B cell (primary cell): ENCODE measurements at regions not wholly inside any gene's neighbourhood (a gene's known extent, or its start where the extent isn't known, plus 50 kb on each side); places are given as distances from the start of the nearest gene placed in this dataset.
A peak's percentile ranks its signal among the peaks of the same experiment; 100 is the strongest.

Experiments
- ATAC-seq: fragments of 200-7000 bp; cut with Tn5 transposase; one replicate; pipeline ENCODE4 v1.10.0; 2021; ENCODE audit warnings: low read depth, mild to moderate bottlenecking, moderate number of reproducible peaks, moderate library complexity
- CTCF ChIA-PET: fragments of 350-600 bp; sonication (Branson Sonifier 250); formaldehyde crosslinking; loops from one replicate; lab custom pipeline; 2021; ENCODE audit warnings: antibody characterized with exemption, inconsistent platforms; lab: Charles Lee
- POLR2A ChIA-PET: fragments of 350-600 bp; sonication (Branson Sonifier 250); formaldehyde crosslinking; loops from one replicate; lab custom pipeline; 2021; ENCODE audit warnings: antibody characterized with exemption; lab: Charles Lee
- DNase-seq: peaks from one replicate; pipeline ENCODE4 v3.0.0; 2013
- H2AFZ ChIP-seq: 2 replicates; pipeline ENCODE4 v1.6.1; 2012; ENCODE audit warnings: mild to moderate bottlenecking, low read depth, low read length; ENCODE audit not compliant: insufficient read depth, poor library complexity, severe bottlenecking
- H3K27ac ChIP-seq, 2 donors: 1 replicate in 1 of 2; 2 replicates in 1 of 2; pipeline ENCODE4 v1.5.1; 2012 to 2013; ENCODE audit warnings: low read length in 2 of 2, mild to moderate bottlenecking in 2 of 2, moderate library complexity in 1 of 2
- H3K27me3 ChIP-seq, 4 experiments: fragments of 200-600 bp in 1 of 4; sonication (generic) in 1 of 4; replicated peaks in 1 of 4; 1 replicate in 2 of 4; 2 replicates in 2 of 4; pipeline versions ENCODE4 v1.6.1 to v1.7.0; 2013 to 2016; ENCODE audit warnings: low read length in 3 of 4, mild to moderate bottlenecking in 2 of 4, mixed read lengths in 1 of 4, moderate library complexity in 1 of 4; ENCODE audit not compliant: insufficient read depth in 4 of 4, control insufficient read depth in 3 of 4; ENCODE audit errors: control extremely low read depth in 1 of 4
- H3K36me3 ChIP-seq, 2 experiments: replicated peaks in 1 of 2; 1 replicate in 1 of 2; 2 replicates in 1 of 2; pipeline versions ENCODE4 v1.6.1 to v1.7.1; 2013; ENCODE audit warnings: low read length in 1 of 2; ENCODE audit not compliant: insufficient read depth in 2 of 2, control insufficient read depth in 1 of 2; ENCODE audit errors: control extremely low read depth in 1 of 2, extremely low read depth in 1 of 2
- H3K4me1 ChIP-seq, 2 donors: fragments of 200-600 bp in 1 of 2; sonication (generic) in 1 of 2; 1 replicate in 1 of 2; 2 replicates in 1 of 2; pipeline versions ENCODE4 v1.5.1 to v1.6.1; 2013 to 2017; ENCODE audit warnings: low read length in 2 of 2; ENCODE audit not compliant: control insufficient read depth in 2 of 2, insufficient read depth in 2 of 2
- H3K4me2 ChIP-seq: replicated peaks from 2 replicates; pipeline ENCODE3; 2012; ENCODE audit warnings: mild to moderate bottlenecking, low read depth, low read length; ENCODE audit not compliant: poor library complexity, severe bottlenecking
- H3K4me3 ChIP-seq, 5 experiments: fragments of 200-600 bp in 1 of 5; sonication (generic) in 1 of 5; 1 replicate in 3 of 5; 2 replicates in 2 of 5; pipeline versions ENCODE4 v1.5.1 to v1.7.0; 2011 to 2016; ENCODE audit warnings: low read length in 4 of 5, mild to moderate bottlenecking in 4 of 5, low read depth in 2 of 5, control low read depth in 1 of 5, moderate library complexity in 1 of 5; ENCODE audit not compliant: insufficient read depth in 1 of 5; ENCODE audit errors: control extremely low read depth in 1 of 5, extremely low read depth in 1 of 5
- H3K79me2 ChIP-seq: fragments of 200-600 bp; sonication (generic); one replicate; pipeline ENCODE4 v1.6.0; 2016; ENCODE audit warnings: low read length; ENCODE audit not compliant: control insufficient read depth, insufficient read depth
- H3K9ac ChIP-seq: fragments of 200-600 bp; sonication (generic); 2 replicates; pipeline ENCODE4 v1.6.1; 2017; ENCODE audit warnings: mild to moderate bottlenecking, low read length, moderate library complexity
- H3K9me3 ChIP-seq, 3 donors: one replicate each; pipeline versions ENCODE4 v1.6.1 to v1.7.1; 2013; ENCODE audit warnings: low read length in 2 of 3; ENCODE audit not compliant: control insufficient read depth in 2 of 3, insufficient read depth in 1 of 3; ENCODE audit errors: control extremely low read depth in 1 of 3
- H4K20me1 ChIP-seq: 2 replicates; pipeline ENCODE4 v1.6.0; 2012; ENCODE audit warnings: mild to moderate bottlenecking, low read length; ENCODE audit not compliant: insufficient read depth, control insufficient read depth, poor library complexity, severe bottlenecking
- H3K27ac Mint-ChIP-seq: one replicate; pipeline ENCODE4 v1.8.0; 2021; ENCODE audit warnings: mixed read lengths
- H3K27me3 Mint-ChIP-seq: one replicate; pipeline ENCODE4 v1.8.0; 2021; ENCODE audit warnings: mixed read lengths
- H3K4me1 Mint-ChIP-seq: one replicate; pipeline ENCODE4 v1.8.0; 2021; ENCODE audit warnings: mixed read lengths
- H3K4me3 Mint-ChIP-seq: one replicate; pipeline ENCODE4 v1.8.0; 2021; ENCODE audit warnings: mixed read lengths
- H3K9me3 Mint-ChIP-seq: one replicate; pipeline ENCODE4 v1.8.0; 2022; ENCODE audit warnings: mixed read lengths; ENCODE audit not compliant: insufficient read depth
- EZH2 ChIP-seq: IDR thresholded peaks from 2 replicates; pipeline ENCODE4 v1.6.1; 2012; ENCODE audit warnings: borderline replicate concordance, low read depth, mild to moderate bottlenecking, moderate library complexity, low read length; ENCODE audit not compliant: insufficient read depth, poor library complexity, severe bottlenecking
- WGBS: methylation state at CpG from one replicate; pipeline ENCODE4 v1.1.5; 2013; ENCODE audit warnings: missing lambda C conversion rate; ENCODE audit not compliant: insufficient coverage; 5-methylcytosine and 5-hydroxymethylcytosine counted together
- intact Hi-C: fragments of 100-400 bp; cut with micrococcal nuclease; formaldehyde crosslinking; loops from one replicate; pipeline ENCODE4 v1.10.0; 2022
- TF ChIP-seq, protein P1 (sequence below): fragments of 200-600 bp; IDR thresholded peaks from one replicate; pipeline ENCODE4 v1.8.0; 2022; ENCODE audit warnings: antibody characterized with exemption, mild to moderate bottlenecking

DNA sequence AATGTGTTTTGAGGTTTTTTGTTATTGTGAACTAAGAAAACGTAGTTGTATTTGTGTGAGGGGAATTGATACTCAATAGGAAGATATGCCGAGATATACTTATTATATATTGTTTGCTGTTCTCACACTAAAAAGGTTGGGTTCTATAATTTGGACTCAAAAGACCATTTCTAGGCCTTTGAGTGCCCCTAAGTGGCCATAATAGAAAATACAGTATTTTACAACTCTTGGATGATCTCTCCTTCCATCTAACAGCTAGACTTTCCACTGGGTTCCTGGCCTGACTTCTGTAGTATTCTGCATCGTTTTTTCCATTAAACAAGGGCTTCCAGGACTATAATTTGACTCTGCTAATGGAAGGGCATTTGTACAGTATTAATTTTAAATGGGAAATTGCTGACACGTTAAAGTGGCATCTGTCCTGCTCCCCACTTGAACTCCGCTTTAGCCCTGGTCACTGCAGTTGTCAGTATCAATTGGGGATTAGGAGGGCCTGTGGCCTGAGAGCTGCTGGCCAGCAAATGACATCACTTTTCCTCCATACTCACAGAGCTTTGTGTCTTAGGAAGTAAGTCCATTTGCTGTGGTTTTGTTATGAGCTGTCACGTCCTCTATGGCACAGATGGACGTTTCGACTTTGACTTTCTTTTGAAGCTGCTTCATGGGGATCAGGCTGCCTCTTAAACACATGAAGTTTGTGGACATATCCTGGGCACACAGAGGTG is 176.9 kb downstream of the SLIT2 start:
- no peak overlapping the region for H3K4me2 ChIP-seq
- WGBS = 60% methylated on average over 1 of the region's 8 CpGs
- ChIA-PET POLR2A (no interaction called here), CTCF (no interaction called here)
- H3K27me3 ChIP-seq = no peaks in the 10 kb centered on the region
- ATAC-seq (no peak), DNase-seq (no peak)
- Mint-ChIP-seq H3K27me3 (peaks cover 14% of the 10 kb centered on the region), H3K9me3 (no peaks in the 10 kb centered on the region), H3K4me1 (no peaks in the 10 kb centered on the region), H3K4me3 (no peak overlapping the region), H3K27ac (no peak overlapping the region)
- no peak overlapping the region for H3K9ac ChIP-seq
- no peak overlapping the region for H3K27ac ChIP-seq
- intact Hi-C loops = loop anchor here (10.0 kb wide), 1 partner anchor 1744 kb away; no protein-coding TSS in a partner anchor
- H4K20me1 ChIP-seq = no peaks in the 10 kb centered on the region
- H3K4me3 ChIP-seq = no peak overlapping the region
- TF ChIP-seq, protein P1, sequence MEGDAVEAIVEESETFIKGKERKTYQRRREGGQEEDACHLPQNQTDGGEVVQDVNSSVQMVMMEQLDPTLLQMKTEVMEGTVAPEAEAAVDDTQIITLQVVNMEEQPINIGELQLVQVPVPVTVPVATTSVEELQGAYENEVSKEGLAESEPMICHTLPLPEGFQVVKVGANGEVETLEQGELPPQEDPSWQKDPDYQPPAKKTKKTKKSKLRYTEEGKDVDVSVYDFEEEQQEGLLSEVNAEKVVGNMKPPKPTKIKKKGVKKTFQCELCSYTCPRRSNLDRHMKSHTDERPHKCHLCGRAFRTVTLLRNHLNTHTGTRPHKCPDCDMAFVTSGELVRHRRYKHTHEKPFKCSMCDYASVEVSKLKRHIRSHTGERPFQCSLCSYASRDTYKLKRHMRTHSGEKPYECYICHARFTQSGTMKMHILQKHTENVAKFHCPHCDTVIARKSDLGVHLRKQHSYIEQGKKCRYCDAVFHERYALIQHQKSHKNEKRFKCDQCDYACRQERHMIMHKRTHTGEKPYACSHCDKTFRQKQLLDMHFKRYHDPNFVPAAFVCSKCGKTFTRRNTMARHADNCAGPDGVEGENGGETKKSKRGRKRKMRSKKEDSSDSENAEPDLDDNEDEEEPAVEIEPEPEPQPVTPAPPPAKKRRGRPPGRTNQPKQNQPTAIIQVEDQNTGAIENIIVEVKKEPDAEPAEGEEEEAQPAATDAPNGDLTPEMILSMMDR = peak; percentile 19
- no peak for TF ChIP-seq EZH2
- no peaks in the 10 kb centered on the region for H3K4me1 ChIP-seq
- no peaks in the 10 kb centered on the region for H3K36me3 ChIP-seq
- no peak overlapping the region for H2AFZ ChIP-seq
- H3K9me3 ChIP-seq = no peaks in the 10 kb centered on the region
- no peaks in the 10 kb centered on the region for H3K79me2 ChIP-seq

DNA sequence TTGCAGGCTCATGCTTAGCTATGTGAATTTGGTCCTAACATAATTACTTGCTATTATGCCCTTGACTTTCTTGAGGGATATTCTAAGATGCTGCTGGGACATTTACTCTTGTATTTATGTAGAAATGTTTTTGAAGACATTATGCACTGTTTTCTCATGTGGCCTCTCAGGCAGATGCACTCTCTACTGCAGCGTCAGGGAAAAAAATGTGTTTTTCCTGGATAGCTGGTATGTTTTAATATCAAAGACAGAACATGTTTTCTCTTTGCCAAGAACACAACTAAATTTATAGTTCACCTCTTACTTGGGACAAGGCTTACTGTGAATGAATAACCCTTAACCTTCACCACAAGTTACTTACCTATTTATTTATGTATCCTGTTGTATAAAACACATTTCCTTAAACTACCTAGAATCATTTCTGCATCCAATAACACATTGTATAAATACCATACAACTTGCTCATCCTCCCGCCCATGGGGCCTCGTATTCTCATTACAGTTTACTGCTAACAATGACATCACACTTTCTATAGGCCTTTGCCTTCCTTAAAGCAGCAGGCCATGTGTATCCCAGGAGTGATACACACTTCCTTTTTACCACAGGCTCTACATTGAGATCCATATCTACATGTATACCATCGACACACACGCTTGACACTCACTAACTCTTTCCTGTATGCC is 178.7 kb downstream of the SLIT2 start:
- Histone ChIP-seq H3K27me3 (no peaks in the 10 kb centered on the region), H3K9ac (no peak overlapping the region), H3K4me2 (no peak overlapping the region), H3K4me1 (no peaks in the 10 kb centered on the region), H3K79me2 (no peaks in the 10 kb centered on the region), H4K20me1 (no peaks in the 10 kb centered on the region), H3K27ac (no peak overlapping the region), H3K4me3 (no peak overlapping the region), H3K9me3 (no peaks in the 10 kb centered on the region), H3K36me3 (no peaks in the 10 kb centered on the region), H2AFZ (no peak overlapping the region)
- DNase-seq = no peak
- 67% methylated on average over 4 of the region's 5 CpGs for WGBS
- no peaks in the 10 kb centered on the region for H3K9me3 Mint-ChIP-seq
- ChIA-PET CTCF (no interaction called here), POLR2A (no interaction called here)
- intact Hi-C loops = no loop called here
- no peak overlapping the region for H3K27ac Mint-ChIP-seq
- no peak overlapping the region for H3K4me3 Mint-ChIP-seq
- peaks cover 14% of the 10 kb centered on the region for H3K27me3 Mint-ChIP-seq
- TF ChIP-seq, protein P1 = no peak
- TF ChIP-seq EZH2 = no peak
- ATAC-seq = no peak
- no peaks in the 10 kb centered on the region for H3K4me1 Mint-ChIP-seq
